WTC11 (cell line): ENCODE measurements at regions not wholly inside any gene's neighbourhood (a gene's known extent, or its start where the extent isn't known, plus 50 kb on each side); places are given as distances from the start of the nearest gene placed in this dataset.
"Not testable (repeated sequence)": the region's sequence is repeated elsewhere in the genome, so short reads cannot be mapped to it uniquely, and the experiment has no call there.

Source experiments
- ATAC-seq: fragments of 200-7000 bp; cut with Tn5 transposase; 2 replicates; pipeline ENCODE4 v1.10.0; 2021; ENCODE audit warnings: mild to moderate bottlenecking, moderate library complexity
- CTCF ChIA-PET: fragments of 300-600 bp; sonication (Branson Sonifier 250); formaldehyde crosslinking; loops from one replicate; lab custom pipeline; 2021; ENCODE audit warnings: antibody characterized with exemption; lab: Charles Lee
- POLR2A ChIA-PET: fragments of 350-600 bp; sonication (Branson Sonifier 250); formaldehyde crosslinking; loops from one replicate; lab custom pipeline; 2021; ENCODE audit warnings: antibody characterized with exemption; lab: Charles Lee
- DNase-seq: peaks from one replicate; pipeline ENCODE4 v3.0.0; 2021; ENCODE audit warnings: low spot score
- H3K27ac Mint-ChIP-seq: 2 replicates; pipeline ENCODE4 v1.8.0; 2021; ENCODE audit warnings: mixed read lengths
- H3K27me3 Mint-ChIP-seq: 2 replicates; pipeline ENCODE4 v1.8.0; 2021; ENCODE audit warnings: low read depth, mild to moderate bottlenecking, moderate library complexity, mixed read lengths
- H3K36me3 Mint-ChIP-seq: 2 replicates; pipeline ENCODE4 v1.8.0; 2021; ENCODE audit warnings: mixed read lengths
- H3K4me1 Mint-ChIP-seq: 2 replicates; pipeline ENCODE4 v1.8.0; 2022; ENCODE audit warnings: mixed read lengths
- H3K4me3 Mint-ChIP-seq: 2 replicates; pipeline ENCODE4 v1.8.0; 2021; ENCODE audit warnings: mild to moderate bottlenecking, moderate library complexity, mixed read lengths
- H3K9me3 Mint-ChIP-seq: 2 replicates; pipeline ENCODE4 v1.8.0; 2021; ENCODE audit warnings: mixed read lengths
- CREB1 ChIP-seq: sonication (generic); formaldehyde crosslinking; IDR thresholded peaks from 2 replicates; pipeline ENCODE4 v1.8.0; 2023; ENCODE audit warnings: mild to moderate bottlenecking, missing genetic modification reagents
- ETV6 ChIP-seq: sonication (generic); formaldehyde crosslinking; IDR thresholded peaks from 2 replicates; pipeline ENCODE4 v1.8.1; 2022; ENCODE audit warnings: mild to moderate bottlenecking, missing genetic modification reagents
- FOXK1 ChIP-seq: sonication (generic); formaldehyde crosslinking; IDR thresholded peaks from 2 replicates; pipeline ENCODE4 v1.8.0; 2022; ENCODE audit warnings: mild to moderate bottlenecking, moderate library complexity, missing genetic modification reagents
- GTF2I ChIP-seq: fragments of 250-450 bp; sonication (Bioruptor Pico); conservative IDR thresholded peaks from 2 replicates; pipeline ENCODE4 v1.4.0; 2021; ENCODE audit warnings: mild to moderate bottlenecking
- HMGA2 ChIP-seq: fragments of 250-450 bp; sonication (Bioruptor Pico); IDR thresholded peaks from 2 replicates; pipeline ENCODE4 v1.4.0; 2021; ENCODE audit warnings: mild to moderate bottlenecking, moderate library complexity
- JAZF1 ChIP-seq: fragments of 250-450 bp; sonication (Bioruptor Pico); IDR thresholded peaks from 2 replicates; pipeline ENCODE4 v1.9.0; 2021; ENCODE audit warnings: moderate library complexity, mild to moderate bottlenecking, inconsistent platforms
- OVOL2 ChIP-seq: fragments of 250-450 bp; sonication (Bioruptor Pico); IDR thresholded peaks from 2 replicates; pipeline ENCODE4 v1.9.0; 2021; ENCODE audit warnings: mild to moderate bottlenecking, borderline replicate concordance
- SMAD4 ChIP-seq: sonication (generic); formaldehyde crosslinking; IDR thresholded peaks from 2 replicates; pipeline ENCODE4 v1.8.0; 2022; ENCODE audit warnings: mild to moderate bottlenecking, missing genetic modification reagents
- ZMAT4 ChIP-seq: fragments of 250-450 bp; sonication (Bioruptor Pico); IDR thresholded peaks from 2 replicates; pipeline ENCODE4 v1.9.0; 2021; ENCODE audit warnings: mild to moderate bottlenecking
- ZNF121 ChIP-seq: sonication (generic); formaldehyde crosslinking; IDR thresholded peaks from 2 replicates; pipeline ENCODE4 v1.8.0; 2023; ENCODE audit warnings: missing genetic modification reagents
- ZNF138 ChIP-seq: sonication (generic); formaldehyde crosslinking; conservative IDR thresholded peaks from 2 replicates; pipeline ENCODE4 v1.8.1; 2022; ENCODE audit warnings: mild to moderate bottlenecking, moderate library complexity, missing genetic modification reagents
- TF ChIP-seq, protein P1 (sequence below): sonication (generic); formaldehyde crosslinking; IDR thresholded peaks from 2 replicates; pipeline ENCODE4 v1.8.1; 2023; ENCODE audit warnings: mild to moderate bottlenecking, missing genetic modification reagents, moderate library complexity
- TF ChIP-seq, protein P2 (sequence below): sonication (generic); formaldehyde crosslinking; IDR thresholded peaks from 2 replicates; pipeline ENCODE4 v1.8.1; 2023; ENCODE audit warnings: mild to moderate bottlenecking, missing genetic modification reagents
- TF ChIP-seq, protein P3 (sequence below): fragments of 250-450 bp; sonication (Bioruptor Pico); IDR thresholded peaks from 2 replicates; pipeline ENCODE4 v1.9.0; 2021; ENCODE audit warnings: mild to moderate bottlenecking, borderline replicate concordance

GRCh38 chr20:51928931-51929330 is 126.6 kb upstream of the SALL4 start:
- Mint-ChIP-seq H3K27me3 (no peaks in the 10 kb centered on the region), H3K9me3 (no peaks in the 10 kb centered on the region), H3K36me3 (no peaks in the 10 kb centered on the region), H3K4me3 (no peak overlapping the region), H3K27ac (no peak overlapping the region), H3K4me1 (peaks cover 11% of the 10 kb centered on the region)
- ChIA-PET POLR2A (interaction anchor here (0.7 kb wide), 1 partner anchor 228 kb away, joined by 4 read pairs; no protein-coding TSS in a partner anchor), CTCF (no interaction called here)
- no peak for ATAC-seq
- TF ChIP-seq ZNF138 (CRISPR knock-in tag) (no peak), SMAD4 (CRISPR knock-in tag) (no peak), FOXK1 (no peak), GTF2I (CRISPR knock-in tag) (no peak), ETV6 (CRISPR knock-in tag) (no peak), HMGA2 (CRISPR knock-in tag) (no peak), OVOL2 (CRISPR knock-in tag) (no peak)
- TF ChIP-seq, protein P1, sequence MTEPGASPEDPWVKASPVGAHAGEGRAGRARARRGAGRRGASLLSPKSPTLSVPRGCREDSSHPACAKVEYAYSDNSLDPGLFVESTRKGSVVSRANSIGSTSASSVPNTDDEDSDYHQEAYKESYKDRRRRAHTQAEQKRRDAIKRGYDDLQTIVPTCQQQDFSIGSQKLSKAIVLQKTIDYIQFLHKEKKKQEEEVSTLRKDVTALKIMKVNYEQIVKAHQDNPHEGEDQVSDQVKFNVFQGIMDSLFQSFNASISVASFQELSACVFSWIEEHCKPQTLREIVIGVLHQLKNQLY = no peak
- TF ChIP-seq, protein P2, sequence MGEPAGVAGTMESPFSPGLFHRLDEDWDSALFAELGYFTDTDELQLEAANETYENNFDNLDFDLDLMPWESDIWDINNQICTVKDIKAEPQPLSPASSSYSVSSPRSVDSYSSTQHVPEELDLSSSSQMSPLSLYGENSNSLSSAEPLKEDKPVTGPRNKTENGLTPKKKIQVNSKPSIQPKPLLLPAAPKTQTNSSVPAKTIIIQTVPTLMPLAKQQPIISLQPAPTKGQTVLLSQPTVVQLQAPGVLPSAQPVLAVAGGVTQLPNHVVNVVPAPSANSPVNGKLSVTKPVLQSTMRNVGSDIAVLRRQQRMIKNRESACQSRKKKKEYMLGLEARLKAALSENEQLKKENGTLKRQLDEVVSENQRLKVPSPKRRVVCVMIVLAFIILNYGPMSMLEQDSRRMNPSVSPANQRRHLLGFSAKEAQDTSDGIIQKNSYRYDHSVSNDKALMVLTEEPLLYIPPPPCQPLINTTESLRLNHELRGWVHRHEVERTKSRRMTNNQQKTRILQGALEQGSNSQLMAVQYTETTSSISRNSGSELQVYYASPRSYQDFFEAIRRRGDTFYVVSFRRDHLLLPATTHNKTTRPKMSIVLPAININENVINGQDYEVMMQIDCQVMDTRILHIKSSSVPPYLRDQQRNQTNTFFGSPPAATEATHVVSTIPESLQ = no peak
- DNase-seq = no peak

GRCh38 chr20:51927970-51928369 is 125.6 kb upstream of the SALL4 start:
- H3K27me3 Mint-ChIP-seq, H3K27ac Mint-ChIP-seq, H3K4me3 Mint-ChIP-seq, H3K36me3 Mint-ChIP-seq, DNase-seq, H3K9me3 Mint-ChIP-seq, ATAC-seq, CTCF ChIA-PET, POLR2A ChIA-PET: not testable (repeated sequence)
- H3K4me1 Mint-ChIP-seq = peaks cover 11% of the 10 kb centered on the region

DNA sequence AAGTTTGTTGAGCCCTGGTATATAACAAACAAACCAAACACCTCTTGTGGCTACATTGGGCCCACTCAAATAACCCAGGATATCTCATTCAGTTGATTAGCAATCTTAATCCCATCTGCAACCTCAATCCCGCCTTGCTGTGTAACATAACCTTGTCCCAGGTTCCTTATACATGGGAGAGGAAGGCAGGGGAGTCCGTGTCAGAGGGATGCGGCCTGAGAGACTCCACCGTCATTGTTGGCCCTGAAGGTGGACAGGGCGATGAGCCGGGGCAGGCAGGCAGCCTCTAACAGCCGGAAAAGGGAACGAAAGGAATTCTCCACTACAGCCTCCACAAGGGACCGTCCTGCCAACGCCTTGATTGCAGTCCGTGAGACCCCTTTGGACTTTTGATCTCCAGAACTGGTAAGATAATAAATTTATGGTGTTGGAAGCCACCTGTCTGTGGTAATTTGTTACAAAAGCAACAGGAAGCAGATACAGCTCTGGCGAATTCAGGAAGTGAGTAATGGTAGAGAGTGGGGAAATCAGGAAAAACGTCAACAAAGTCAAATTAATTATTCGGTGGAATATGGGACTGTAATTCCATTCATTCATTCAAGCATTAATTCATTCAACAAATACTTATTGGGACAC is 124.5 kb upstream of the SALL4 start:
- POLR2A ChIA-PET = no interaction called here
- peaks cover 14% of the 10 kb centered on the region for H3K4me1 Mint-ChIP-seq
- no peaks in the 10 kb centered on the region for H3K9me3 Mint-ChIP-seq
- H3K4me3 Mint-ChIP-seq = no peak overlapping the region
- TF ChIP-seq FOXK1 = no peak
- no peak for TF ChIP-seq CREB1 (CRISPR knock-in tag)
- no peak for TF ChIP-seq ZMAT4 (CRISPR knock-in tag)
- TF ChIP-seq ZNF121 (CRISPR knock-in tag) = no peak
- TF ChIP-seq, protein P3, sequence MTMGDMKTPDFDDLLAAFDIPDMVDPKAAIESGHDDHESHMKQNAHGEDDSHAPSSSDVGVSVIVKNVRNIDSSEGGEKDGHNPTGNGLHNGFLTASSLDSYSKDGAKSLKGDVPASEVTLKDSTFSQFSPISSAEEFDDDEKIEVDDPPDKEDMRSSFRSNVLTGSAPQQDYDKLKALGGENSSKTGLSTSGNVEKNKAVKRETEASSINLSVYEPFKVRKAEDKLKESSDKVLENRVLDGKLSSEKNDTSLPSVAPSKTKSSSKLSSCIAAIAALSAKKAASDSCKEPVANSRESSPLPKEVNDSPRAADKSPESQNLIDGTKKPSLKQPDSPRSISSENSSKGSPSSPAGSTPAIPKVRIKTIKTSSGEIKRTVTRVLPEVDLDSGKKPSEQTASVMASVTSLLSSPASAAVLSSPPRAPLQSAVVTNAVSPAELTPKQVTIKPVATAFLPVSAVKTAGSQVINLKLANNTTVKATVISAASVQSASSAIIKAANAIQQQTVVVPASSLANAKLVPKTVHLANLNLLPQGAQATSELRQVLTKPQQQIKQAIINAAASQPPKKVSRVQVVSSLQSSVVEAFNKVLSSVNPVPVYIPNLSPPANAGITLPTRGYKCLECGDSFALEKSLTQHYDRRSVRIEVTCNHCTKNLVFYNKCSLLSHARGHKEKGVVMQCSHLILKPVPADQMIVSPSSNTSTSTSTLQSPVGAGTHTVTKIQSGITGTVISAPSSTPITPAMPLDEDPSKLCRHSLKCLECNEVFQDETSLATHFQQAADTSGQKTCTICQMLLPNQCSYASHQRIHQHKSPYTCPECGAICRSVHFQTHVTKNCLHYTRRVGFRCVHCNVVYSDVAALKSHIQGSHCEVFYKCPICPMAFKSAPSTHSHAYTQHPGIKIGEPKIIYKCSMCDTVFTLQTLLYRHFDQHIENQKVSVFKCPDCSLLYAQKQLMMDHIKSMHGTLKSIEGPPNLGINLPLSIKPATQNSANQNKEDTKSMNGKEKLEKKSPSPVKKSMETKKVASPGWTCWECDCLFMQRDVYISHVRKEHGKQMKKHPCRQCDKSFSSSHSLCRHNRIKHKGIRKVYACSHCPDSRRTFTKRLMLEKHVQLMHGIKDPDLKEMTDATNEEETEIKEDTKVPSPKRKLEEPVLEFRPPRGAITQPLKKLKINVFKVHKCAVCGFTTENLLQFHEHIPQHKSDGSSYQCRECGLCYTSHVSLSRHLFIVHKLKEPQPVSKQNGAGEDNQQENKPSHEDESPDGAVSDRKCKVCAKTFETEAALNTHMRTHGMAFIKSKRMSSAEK (CRISPR knock-in tag) = no peak
- no peak for TF ChIP-seq JAZF1
- TF ChIP-seq, all 79 proteins: peak for 0
- ATAC-seq (no peak), DNase-seq (no peak)
- peak overlapping the region; percentile 37; the same call in 1 of the 2 replicates for H3K27ac Mint-ChIP-seq
- no peaks in the 10 kb centered on the region for H3K36me3 Mint-ChIP-seq
- CTCF ChIA-PET = interaction anchor here (0.5 kb wide), 1 partner anchor 20 kb away, joined by 3 read pairs; no protein-coding TSS in a partner anchor
- H3K27me3 Mint-ChIP-seq = no peaks in the 10 kb centered on the region
